ENCODE measurements at regions not wholly inside any gene's neighbourhood (a gene's known extent, or its start where the extent isn't known, plus 50 kb on each side); places are given as distances from the start of the nearest gene placed in this dataset.

DNA sequence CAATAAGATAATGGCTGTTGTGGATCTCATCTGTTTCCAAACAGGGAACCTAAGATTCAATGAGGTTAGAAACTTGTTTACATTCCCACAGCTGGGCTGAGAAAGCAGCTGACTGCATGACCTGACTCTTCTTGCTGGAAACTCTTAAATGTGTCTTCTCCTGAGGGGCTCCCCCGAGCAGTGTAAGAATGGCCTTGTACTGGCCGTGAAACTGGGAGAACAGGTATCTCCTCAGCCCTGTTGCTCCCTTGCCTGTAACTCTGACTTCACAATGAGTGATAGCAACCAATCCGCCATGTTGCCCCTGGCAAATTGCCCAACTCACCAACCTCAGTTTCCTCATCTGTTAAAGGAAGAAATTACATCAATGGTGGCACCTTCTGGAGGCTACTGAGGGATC, 59.1 kb upstream of the CCL2 start:
- TF ChIP-seq, protein P1, sequence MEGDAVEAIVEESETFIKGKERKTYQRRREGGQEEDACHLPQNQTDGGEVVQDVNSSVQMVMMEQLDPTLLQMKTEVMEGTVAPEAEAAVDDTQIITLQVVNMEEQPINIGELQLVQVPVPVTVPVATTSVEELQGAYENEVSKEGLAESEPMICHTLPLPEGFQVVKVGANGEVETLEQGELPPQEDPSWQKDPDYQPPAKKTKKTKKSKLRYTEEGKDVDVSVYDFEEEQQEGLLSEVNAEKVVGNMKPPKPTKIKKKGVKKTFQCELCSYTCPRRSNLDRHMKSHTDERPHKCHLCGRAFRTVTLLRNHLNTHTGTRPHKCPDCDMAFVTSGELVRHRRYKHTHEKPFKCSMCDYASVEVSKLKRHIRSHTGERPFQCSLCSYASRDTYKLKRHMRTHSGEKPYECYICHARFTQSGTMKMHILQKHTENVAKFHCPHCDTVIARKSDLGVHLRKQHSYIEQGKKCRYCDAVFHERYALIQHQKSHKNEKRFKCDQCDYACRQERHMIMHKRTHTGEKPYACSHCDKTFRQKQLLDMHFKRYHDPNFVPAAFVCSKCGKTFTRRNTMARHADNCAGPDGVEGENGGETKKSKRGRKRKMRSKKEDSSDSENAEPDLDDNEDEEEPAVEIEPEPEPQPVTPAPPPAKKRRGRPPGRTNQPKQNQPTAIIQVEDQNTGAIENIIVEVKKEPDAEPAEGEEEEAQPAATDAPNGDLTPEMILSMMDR (IDR thresholded peaks at IDR 0.05; ENCODE audit: low read depth, low read length), result no peak
- TF ChIP-seq EZH2phosphoT487 (IDR thresholded peaks at IDR 0.05; ENCODE audit: low read depth), result no peak

Measured in OCI-LY3 (cell line).